Fibroblast of the aortic adventitia (primary cell): ENCODE measurements at regions not wholly inside any gene's neighbourhood (a gene's known extent, or its start where the extent isn't known, plus 50 kb on each side); places are given as distances from the start of the nearest gene placed in this dataset.
A peak's percentile ranks its signal among the peaks of the same experiment; 100 is the strongest.

Experiments
- DNase-seq: peaks from one replicate; pipeline ENCODE4 v3.0.0-alpha.2; 2010; ENCODE audit warnings: low read depth
- H3K4me3 ChIP-seq: 2 replicates; pipeline ENCODE4 v1.5.1; 2011; ENCODE audit warnings: low read depth, mild to moderate bottlenecking, control low read depth, low read length, moderate library complexity
- TF ChIP-seq, protein P1 (sequence below): IDR thresholded peaks from 2 replicates; pipeline ENCODE4 v1.5.1; 2011; ENCODE audit warnings: mild to moderate bottlenecking, low read length, control low read depth, inconsistent platforms; ENCODE audit not compliant: insufficient read depth

DNA sequence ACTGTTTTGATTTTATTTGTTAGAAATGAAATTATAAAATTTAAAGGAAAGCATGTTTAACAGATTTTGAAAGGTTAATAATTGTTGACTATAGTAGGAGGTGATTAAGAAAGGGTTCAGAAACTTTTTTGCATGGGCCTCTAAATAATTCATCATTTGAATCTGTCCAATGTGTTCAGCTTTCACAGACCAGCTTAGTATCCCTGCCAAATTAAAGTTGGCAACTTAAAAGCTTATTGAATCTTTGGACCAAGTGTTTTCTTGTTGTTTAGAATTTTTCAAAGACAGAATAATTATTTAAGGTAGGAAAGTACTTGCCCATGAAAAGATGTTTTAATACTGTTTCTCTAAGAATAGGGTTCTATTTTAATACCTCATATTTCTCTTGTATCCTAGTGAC, 466.0 kb downstream of the GJA1 start:
- TF ChIP-seq, protein P1, sequence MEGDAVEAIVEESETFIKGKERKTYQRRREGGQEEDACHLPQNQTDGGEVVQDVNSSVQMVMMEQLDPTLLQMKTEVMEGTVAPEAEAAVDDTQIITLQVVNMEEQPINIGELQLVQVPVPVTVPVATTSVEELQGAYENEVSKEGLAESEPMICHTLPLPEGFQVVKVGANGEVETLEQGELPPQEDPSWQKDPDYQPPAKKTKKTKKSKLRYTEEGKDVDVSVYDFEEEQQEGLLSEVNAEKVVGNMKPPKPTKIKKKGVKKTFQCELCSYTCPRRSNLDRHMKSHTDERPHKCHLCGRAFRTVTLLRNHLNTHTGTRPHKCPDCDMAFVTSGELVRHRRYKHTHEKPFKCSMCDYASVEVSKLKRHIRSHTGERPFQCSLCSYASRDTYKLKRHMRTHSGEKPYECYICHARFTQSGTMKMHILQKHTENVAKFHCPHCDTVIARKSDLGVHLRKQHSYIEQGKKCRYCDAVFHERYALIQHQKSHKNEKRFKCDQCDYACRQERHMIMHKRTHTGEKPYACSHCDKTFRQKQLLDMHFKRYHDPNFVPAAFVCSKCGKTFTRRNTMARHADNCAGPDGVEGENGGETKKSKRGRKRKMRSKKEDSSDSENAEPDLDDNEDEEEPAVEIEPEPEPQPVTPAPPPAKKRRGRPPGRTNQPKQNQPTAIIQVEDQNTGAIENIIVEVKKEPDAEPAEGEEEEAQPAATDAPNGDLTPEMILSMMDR = no peak
- H3K4me3 ChIP-seq = no peak overlapping the region
- DNase-seq = no peak

GRCh38 chr6:121904559-121904958, 469.1 kb downstream of the GJA1 start:
- no peak overlapping the region for H3K4me3 ChIP-seq

DNA sequence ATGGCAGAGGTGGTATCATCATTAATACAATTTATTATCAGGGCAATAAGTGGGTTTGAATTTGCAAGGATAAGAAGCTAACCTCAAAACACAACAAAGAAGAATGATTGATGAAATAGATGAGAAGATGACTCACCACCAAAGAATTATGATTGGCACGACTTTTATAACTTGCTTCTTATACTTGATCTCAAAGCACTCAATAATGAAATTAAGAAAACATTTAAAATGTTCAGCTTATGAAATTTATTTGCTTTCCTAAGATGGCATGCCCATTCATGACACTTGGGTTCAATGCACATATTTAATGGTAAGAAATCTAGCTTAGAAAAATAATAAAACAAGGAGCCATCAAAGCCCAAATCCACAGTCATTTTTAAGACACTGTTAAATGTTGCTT, 477.5 kb downstream of the GJA1 start:
- TF ChIP-seq, protein P1 = no peak
- no peak overlapping the region for H3K4me3 ChIP-seq
- peak; percentile 12 for DNase-seq

More at GRCh38 chr6:121904559-121904958, 469.1 kb downstream of the GJA1 start:
- TF ChIP-seq, protein P1 = no peak
- DNase-seq = no peak

DNA sequence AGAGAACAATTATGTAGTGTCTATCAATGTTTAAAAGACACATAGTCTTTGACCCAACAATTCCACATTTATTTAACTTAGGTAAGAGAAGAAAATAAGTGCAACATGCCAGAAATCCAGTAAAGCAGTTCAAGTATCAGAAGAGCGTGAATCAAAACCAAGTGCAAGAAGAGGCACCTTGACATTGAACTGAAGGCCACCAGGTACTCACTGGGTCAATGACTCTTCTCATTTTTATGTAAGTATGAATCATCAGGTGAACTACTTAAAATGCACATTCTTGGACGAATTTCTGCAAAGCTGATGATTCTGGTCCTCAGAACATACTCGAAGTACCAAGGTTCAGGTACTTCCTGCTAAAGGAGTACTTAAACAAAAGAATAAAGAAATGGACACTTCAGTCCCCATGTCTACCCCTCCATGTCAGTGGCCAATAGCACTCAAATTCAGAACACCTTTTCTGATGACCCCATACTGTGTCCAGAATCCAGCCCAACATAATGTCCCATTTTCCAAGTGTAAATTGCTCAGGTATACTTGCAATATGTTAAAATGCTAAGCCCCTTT, 481.9 kb downstream of the GJA1 start:
- DNase-seq = no peak
- TF ChIP-seq, protein P1 = no peak
- no peak overlapping the region for H3K4me3 ChIP-seq

DNA sequence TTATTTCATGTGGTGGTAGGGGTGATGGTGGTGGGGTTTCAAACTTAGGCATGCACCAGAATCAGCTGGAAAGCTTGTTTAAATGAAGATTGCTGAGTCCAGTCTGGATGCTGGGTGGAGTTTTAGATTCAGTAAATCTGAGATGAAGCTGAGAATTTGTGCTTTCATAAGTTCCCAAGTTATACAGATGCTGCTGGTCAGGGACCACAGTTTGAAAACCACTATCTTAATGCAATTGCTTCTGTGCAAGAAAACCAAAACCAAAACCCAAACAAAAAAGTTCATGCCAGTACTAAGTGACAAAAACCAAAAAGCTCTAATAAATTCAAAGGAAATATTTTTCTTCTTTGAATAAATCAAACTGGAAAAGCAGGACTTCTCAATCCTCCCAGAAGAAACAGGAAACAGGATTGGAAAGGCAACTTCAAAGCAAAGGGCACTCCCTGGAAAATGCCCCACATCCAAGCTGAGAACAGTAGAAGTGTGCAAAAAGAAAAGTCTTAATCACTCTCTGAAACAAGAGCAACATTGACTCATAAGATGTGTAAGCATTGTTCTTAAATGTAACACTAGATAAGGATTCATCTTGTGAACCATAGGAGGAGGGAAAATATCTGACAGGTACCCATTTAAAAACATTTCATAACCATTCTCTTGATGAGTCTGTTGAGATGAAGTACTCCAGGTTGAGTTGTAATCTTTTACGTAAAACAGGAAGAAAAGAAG, 481.5 kb upstream of the HSF2 start:
- TF ChIP-seq, protein P1 = no peak
- peak; percentile 57 for DNase-seq
- no peak overlapping the region for H3K4me3 ChIP-seq

DNA sequence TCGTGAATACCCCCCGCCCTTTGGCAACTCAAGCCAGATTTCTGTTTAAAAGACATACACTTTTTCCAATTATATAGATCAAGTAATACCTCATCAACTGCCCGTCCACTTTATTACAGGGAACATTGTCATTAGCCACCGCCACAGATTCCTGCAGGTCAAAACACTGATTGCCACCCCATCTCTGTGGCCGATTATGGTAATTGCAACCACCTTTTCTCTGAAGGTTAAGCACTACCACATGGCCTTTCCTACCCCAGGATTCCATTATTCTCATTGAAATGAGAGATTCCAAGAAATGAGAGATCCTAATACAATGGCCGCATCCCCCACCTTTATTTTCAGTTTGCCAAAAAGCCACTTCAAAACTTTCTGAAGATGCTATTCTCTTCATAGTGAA, 478.8 kb upstream of the HSF2 start:
- DNase-seq = no peak
- TF ChIP-seq, protein P1 = no peak
- no peak overlapping the region for H3K4me3 ChIP-seq
